GM23338 (cell line): ENCODE measurements at regions not wholly inside any gene's neighbourhood (a gene's known extent, or its start where the extent isn't known, plus 50 kb on each side); places are given as distances from the start of the nearest gene placed in this dataset.

Source experiments
- ATAC-seq: fragments of 200-7000 bp; cut with Tn5 transposase; 3 replicates; pipeline ENCODE4 v1.9.1; 2020
- DNase-seq: peaks from one replicate; pipeline ENCODE4 v3.0.0-alpha.2; 2015; ENCODE audit warnings: low spot score
- H2AFZ ChIP-seq: fragments of 200-600 bp; sonication (generic); 2 replicates; pipeline ENCODE4 v1.8.0; 2016; ENCODE audit warnings: antibody characterized with exemption, mild to moderate bottlenecking, moderate library complexity
- H3F3A ChIP-seq: fragments of 200-600 bp; sonication (generic); replicated peaks from 2 replicates; pipeline ENCODE4 v1.8.0; 2017; ENCODE audit warnings: antibody characterized with exemption, mixed run types, low read depth
- H3K27ac ChIP-seq: fragments of 200-600 bp; sonication (generic); 2 replicates; pipeline ENCODE4 v1.6.1; 2016; ENCODE audit warnings: low read depth
- H3K27me3 ChIP-seq: fragments of 200-600 bp; sonication (generic); 2 replicates; pipeline ENCODE4 v1.8.0; 2016; ENCODE audit warnings: mild to moderate bottlenecking, mixed run types, moderate library complexity; ENCODE audit not compliant: insufficient read depth
- H3K36me3 ChIP-seq: fragments of 200-600 bp; sonication (generic); 2 replicates; pipeline ENCODE4 v1.8.0; 2016; ENCODE audit warnings: mild to moderate bottlenecking; ENCODE audit not compliant: insufficient read depth
- H3K4me1 ChIP-seq: fragments of 200-600 bp; sonication (generic); 2 replicates; pipeline ENCODE4 v1.8.0; 2016; ENCODE audit warnings: mild to moderate bottlenecking, moderate library complexity; ENCODE audit not compliant: insufficient read depth
- H3K4me2 ChIP-seq: fragments of 200-600 bp; sonication (generic); 2 replicates; pipeline ENCODE4 v1.7.1; 2017; ENCODE audit warnings: mixed run types
- H3K4me3 ChIP-seq: fragments of 200-600 bp; sonication (generic); 2 replicates; pipeline ENCODE4 v1.6.1; 2016; ENCODE audit warnings: mixed run types
- H3K79me2 ChIP-seq: fragments of 200-600 bp; sonication (generic); replicated peaks from 2 replicates; pipeline ENCODE4 v1.8.0; 2017; ENCODE audit warnings: mild to moderate bottlenecking; ENCODE audit not compliant: insufficient read depth
- H3K9me2 ChIP-seq: fragments of 200-600 bp; sonication (generic); 2 replicates; pipeline ENCODE4 v1.8.0; 2017; ENCODE audit not compliant: insufficient read depth
- H4K20me1 ChIP-seq: fragments of 200-600 bp; sonication (generic); replicated peaks from 2 replicates; pipeline ENCODE4 v1.8.0; 2017; ENCODE audit warnings: mild to moderate bottlenecking; ENCODE audit not compliant: insufficient read depth
- H3K27ac Mint-ChIP-seq: 2 replicates; pipeline ENCODE4 v1.8.0; 2020; ENCODE audit warnings: inconsistent platforms, mild to moderate bottlenecking, moderate library complexity, mixed read lengths
- H3K27me3 Mint-ChIP-seq: 3 replicates; pipeline ENCODE4 v1.8.0; 2022; ENCODE audit warnings: low read depth, mild to moderate bottlenecking, moderate library complexity, mixed read lengths, inconsistent platforms; ENCODE audit not compliant: insufficient read depth, poor library complexity
- H3K36me3 Mint-ChIP-seq: 3 replicates; pipeline ENCODE4 v1.8.0; 2021; ENCODE audit warnings: low read depth, mild to moderate bottlenecking, inconsistent platforms, moderate library complexity, mixed read lengths
- H3K4me1 Mint-ChIP-seq: 3 replicates; pipeline ENCODE4 v1.8.0; 2020; ENCODE audit warnings: mild to moderate bottlenecking, inconsistent platforms, mixed read lengths
- H3K4me3 Mint-ChIP-seq: 3 replicates; pipeline ENCODE4 v1.8.0; 2021; ENCODE audit warnings: moderate library complexity, mild to moderate bottlenecking, inconsistent platforms, mixed read lengths
- H3K9me3 Mint-ChIP-seq: 3 replicates; pipeline ENCODE4 v1.8.0; 2020; ENCODE audit warnings: moderate library complexity, mild to moderate bottlenecking, inconsistent platforms, mixed read lengths
- CREB1 ChIP-seq: fragments of 250-450 bp; sonication (Bioruptor Pico); IDR thresholded peaks from 2 replicates; pipeline ENCODE4 v1.5.0; 2020; ENCODE audit warnings: low read depth, mild to moderate bottlenecking, moderate library complexity
- EZH2 ChIP-seq: fragments of 200-600 bp; sonication (generic); IDR thresholded peaks from one replicate; pipeline ENCODE4 v1.8.0; 2017; ENCODE audit warnings: antibody characterized with exemption, mild to moderate bottlenecking, low read depth; ENCODE audit not compliant: unreplicated experiment
- NANOG ChIP-seq: IDR thresholded peaks from 2 replicates; pipeline ENCODE4 v1.6.1; 2016; ENCODE audit warnings: antibody characterized with exemption, borderline replicate concordance
- ZNF114 ChIP-seq: fragments of 250-450 bp; sonication (Bioruptor Pico); IDR thresholded peaks from 2 replicates; pipeline ENCODE4 v1.5.0; 2020; ENCODE audit warnings: mild to moderate bottlenecking, moderate library complexity
- TF ChIP-seq, protein P1 (sequence below), 2 experiments: fragments of 200-600 bp in 1 of 2; sonication (generic) in 1 of 2; conservative IDR thresholded peaks; 2 replicates each; pipeline versions ENCODE4 v1.5.1 to v1.6.1; 2016 to 2017; ENCODE audit warnings: antibody characterized with exemption in 2 of 2, low read depth in 2 of 2, mild to moderate bottlenecking in 2 of 2, moderate library complexity in 1 of 2
- TF ChIP-seq, protein P2 (sequence below): IDR thresholded peaks from one replicate; pipeline ENCODE4 v1.6.1; 2018; ENCODE audit warnings: antibody characterized with exemption; ENCODE audit not compliant: unreplicated experiment
- TF ChIP-seq, protein P3 (sequence below): fragments of 250-450 bp; sonication (Bioruptor Pico); IDR thresholded peaks from 2 replicates; pipeline ENCODE4 v1.5.0; 2020; ENCODE audit warnings: mild to moderate bottlenecking, moderate library complexity
- TF ChIP-seq, protein P4 (sequence below): IDR thresholded peaks from 2 replicates; pipeline ENCODE4 v1.6.1; 2016; ENCODE audit warnings: antibody characterized with exemption

DNA sequence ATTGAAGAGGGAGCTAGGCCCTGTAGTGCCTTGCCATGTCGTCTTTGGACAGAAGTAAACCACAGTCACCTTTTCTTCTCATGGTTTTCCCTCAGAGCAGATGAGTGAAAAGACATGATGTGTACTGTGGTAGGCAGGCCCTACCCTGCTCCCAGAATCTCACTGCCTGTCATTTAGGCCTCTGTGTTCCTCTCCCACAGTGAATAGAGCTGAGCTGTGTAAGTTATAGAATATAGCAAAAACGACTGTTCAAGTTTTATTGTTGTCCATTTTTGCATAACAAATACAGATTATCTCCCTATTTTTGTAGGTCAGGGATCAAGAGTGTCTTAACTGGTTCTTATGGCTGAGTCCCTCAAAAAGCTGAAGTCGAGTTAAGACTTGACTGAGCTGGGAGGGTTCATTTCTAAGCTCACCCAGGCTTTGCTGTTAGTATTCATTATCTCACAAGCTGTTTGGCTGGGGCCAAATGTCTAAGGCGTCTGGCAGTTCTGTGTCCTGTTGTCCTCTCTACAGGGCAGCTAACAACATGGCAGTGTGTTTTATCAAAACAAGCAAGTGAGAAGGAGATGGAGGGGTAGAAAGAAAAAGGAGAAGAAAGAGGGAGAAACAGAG is 780.9 kb upstream of the POM121L12 start (continued):
- TF ChIP-seq, protein P1, sequence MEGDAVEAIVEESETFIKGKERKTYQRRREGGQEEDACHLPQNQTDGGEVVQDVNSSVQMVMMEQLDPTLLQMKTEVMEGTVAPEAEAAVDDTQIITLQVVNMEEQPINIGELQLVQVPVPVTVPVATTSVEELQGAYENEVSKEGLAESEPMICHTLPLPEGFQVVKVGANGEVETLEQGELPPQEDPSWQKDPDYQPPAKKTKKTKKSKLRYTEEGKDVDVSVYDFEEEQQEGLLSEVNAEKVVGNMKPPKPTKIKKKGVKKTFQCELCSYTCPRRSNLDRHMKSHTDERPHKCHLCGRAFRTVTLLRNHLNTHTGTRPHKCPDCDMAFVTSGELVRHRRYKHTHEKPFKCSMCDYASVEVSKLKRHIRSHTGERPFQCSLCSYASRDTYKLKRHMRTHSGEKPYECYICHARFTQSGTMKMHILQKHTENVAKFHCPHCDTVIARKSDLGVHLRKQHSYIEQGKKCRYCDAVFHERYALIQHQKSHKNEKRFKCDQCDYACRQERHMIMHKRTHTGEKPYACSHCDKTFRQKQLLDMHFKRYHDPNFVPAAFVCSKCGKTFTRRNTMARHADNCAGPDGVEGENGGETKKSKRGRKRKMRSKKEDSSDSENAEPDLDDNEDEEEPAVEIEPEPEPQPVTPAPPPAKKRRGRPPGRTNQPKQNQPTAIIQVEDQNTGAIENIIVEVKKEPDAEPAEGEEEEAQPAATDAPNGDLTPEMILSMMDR (conservative IDR thresholded peaks at IDR 0.05; ENCODE audit: low read depth in 2 of 2): no peak
- TF ChIP-seq, protein P2, sequence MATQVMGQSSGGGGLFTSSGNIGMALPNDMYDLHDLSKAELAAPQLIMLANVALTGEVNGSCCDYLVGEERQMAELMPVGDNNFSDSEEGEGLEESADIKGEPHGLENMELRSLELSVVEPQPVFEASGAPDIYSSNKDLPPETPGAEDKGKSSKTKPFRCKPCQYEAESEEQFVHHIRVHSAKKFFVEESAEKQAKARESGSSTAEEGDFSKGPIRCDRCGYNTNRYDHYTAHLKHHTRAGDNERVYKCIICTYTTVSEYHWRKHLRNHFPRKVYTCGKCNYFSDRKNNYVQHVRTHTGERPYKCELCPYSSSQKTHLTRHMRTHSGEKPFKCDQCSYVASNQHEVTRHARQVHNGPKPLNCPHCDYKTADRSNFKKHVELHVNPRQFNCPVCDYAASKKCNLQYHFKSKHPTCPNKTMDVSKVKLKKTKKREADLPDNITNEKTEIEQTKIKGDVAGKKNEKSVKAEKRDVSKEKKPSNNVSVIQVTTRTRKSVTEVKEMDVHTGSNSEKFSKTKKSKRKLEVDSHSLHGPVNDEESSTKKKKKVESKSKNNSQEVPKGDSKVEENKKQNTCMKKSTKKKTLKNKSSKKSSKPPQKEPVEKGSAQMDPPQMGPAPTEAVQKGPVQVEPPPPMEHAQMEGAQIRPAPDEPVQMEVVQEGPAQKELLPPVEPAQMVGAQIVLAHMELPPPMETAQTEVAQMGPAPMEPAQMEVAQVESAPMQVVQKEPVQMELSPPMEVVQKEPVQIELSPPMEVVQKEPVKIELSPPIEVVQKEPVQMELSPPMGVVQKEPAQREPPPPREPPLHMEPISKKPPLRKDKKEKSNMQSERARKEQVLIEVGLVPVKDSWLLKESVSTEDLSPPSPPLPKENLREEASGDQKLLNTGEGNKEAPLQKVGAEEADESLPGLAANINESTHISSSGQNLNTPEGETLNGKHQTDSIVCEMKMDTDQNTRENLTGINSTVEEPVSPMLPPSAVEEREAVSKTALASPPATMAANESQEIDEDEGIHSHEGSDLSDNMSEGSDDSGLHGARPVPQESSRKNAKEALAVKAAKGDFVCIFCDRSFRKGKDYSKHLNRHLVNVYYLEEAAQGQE: no peak

DNA sequence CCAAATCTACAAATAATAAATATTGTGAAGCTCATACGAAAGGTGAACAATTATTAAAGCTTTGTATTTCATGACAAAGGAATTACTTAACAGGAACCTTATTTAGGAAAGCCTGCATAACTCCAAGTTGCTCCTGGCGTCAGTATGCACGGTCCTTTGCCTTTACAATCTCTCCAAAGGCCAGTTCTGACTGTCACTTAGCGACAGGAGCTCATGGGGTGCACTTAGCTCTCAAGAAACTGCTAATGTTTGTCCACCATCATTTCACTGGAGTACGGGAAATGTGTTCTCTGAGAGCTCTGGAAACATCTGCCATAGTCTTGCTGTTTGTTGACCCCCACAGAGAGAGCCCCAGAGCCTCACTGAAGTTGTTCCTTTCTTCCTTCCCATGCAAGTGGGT is 781.5 kb upstream of the POM121L12 start:
- Mint-ChIP-seq H3K27me3 (peaks cover 10% of the 10 kb centered on the region), H3K4me3 (no peak overlapping the region), H3K36me3 (peaks cover 3% of the 10 kb centered on the region; the same call in 2 of the 3 replicates), H3K9me3 (peaks cover 11% of the 10 kb centered on the region; the same call in 2 of the 3 replicates), H3K27ac (no peak overlapping the region), H3K4me1 (peaks cover 4% of the 10 kb centered on the region; the same call in 1 of the 3 replicates)
- H4K20me1 ChIP-seq: no peaks in the 10 kb centered on the region
- no peak overlapping the region for H3K27ac ChIP-seq
- ATAC-seq (no peak), DNase-seq (no peak)
- H3K36me3 ChIP-seq: no peaks in the 10 kb centered on the region
- no peaks in the 10 kb centered on the region for H3F3A ChIP-seq
- H3K4me2 ChIP-seq: no peak overlapping the region
- no peaks in the 10 kb centered on the region for H3K27me3 ChIP-seq
- no peak overlapping the region for H2AFZ ChIP-seq
- no peaks in the 10 kb centered on the region for H3K4me1 ChIP-seq
- 0 out of 2 replicates have a peak, but pooled peaks cover 3% of the 10 kb centered on the region for H3K9me2 ChIP-seq
- no peak overlapping the region for H3K4me3 ChIP-seq
- no peaks in the 10 kb centered on the region for H3K79me2 ChIP-seq
- no peak for TF ChIP-seq ZNF114 (CRISPR knock-in tag)
- no peak for TF ChIP-seq CREB1 (CRISPR knock-in tag)
- TF ChIP-seq, protein P1 (conservative IDR thresholded peaks at IDR 0.05; ENCODE audit: low read depth in 2 of 2): no peak
- TF ChIP-seq, protein P3, sequence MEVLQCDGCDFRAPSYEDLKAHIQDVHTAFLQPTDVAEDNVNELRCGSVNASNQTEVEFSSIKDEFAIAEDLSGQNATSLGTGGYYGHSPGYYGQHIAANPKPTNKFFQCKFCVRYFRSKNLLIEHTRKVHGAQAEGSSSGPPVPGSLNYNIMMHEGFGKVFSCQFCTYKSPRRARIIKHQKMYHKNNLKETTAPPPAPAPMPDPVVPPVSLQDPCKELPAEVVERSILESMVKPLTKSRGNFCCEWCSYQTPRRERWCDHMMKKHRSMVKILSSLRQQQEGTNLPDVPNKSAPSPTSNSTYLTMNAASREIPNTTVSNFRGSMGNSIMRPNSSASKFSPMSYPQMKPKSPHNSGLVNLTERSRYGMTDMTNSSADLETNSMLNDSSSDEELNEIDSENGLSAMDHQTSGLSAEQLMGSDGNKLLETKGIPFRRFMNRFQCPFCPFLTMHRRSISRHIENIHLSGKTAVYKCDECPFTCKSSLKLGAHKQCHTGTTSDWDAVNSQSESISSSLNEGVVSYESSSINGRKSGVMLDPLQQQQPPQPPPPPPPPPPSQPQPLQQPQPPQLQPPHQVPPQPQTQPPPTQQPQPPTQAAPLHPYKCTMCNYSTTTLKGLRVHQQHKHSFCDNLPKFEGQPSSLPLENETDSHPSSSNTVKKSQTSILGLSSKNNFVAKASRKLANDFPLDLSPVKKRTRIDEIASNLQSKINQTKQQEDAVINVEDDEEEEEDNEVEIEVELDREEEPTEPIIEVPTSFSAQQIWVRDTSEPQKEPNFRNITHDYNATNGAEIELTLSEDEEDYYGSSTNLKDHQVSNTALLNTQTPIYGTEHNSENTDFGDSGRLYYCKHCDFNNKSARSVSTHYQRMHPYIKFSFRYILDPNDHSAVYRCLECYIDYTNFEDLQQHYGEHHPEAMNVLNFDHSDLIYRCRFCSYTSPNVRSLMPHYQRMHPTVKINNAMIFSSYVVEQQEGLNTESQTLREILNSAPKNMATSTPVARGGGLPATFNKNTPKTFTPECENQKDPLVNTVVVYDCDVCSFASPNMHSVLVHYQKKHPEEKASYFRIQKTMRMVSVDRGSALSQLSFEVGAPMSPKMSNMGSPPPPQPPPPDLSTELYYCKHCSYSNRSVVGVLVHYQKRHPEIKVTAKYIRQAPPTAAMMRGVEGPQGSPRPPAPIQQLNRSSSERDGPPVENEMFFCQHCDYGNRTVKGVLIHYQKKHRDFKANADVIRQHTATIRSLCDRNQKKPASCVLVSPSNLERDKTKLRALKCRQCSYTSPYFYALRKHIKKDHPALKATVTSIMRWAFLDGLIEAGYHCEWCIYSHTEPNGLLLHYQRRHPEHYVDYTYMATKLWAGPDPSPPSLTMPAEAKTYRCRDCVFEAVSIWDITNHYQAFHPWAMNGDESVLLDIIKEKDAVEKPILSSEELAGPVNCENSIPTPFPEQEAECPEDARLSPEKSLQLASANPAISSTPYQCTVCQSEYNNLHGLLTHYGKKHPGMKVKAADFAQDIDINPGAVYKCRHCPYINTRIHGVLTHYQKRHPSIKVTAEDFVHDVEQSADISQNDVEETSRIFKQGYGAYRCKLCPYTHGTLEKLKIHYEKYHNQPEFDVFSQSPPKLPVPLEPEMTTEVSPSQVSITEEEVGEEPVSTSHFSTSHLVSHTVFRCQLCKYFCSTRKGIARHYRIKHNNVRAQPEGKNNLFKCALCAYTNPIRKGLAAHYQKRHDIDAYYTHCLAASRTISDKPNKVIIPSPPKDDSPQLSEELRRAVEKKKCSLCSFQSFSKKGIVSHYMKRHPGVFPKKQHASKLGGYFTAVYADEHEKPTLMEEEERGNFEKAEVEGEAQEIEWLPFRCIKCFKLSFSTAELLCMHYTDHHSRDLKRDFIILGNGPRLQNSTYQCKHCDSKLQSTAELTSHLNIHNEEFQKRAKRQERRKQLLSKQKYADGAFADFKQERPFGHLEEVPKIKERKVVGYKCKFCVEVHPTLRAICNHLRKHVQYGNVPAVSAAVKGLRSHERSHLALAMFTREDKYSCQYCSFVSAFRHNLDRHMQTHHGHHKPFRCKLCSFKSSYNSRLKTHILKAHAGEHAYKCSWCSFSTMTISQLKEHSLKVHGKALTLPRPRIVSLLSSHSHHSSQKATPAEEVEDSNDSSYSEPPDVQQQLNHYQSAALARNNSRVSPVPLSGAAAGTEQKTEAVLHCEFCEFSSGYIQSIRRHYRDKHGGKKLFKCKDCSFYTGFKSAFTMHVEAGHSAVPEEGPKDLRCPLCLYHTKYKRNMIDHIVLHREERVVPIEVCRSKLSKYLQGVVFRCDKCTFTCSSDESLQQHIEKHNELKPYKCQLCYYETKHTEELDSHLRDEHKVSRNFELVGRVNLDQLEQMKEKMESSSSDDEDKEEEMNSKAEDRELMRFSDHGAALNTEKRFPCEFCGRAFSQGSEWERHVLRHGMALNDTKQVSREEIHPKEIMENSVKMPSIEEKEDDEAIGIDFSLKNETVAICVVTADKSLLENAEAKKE: no peak
- TF ChIP-seq EZH2: no peak
- no peak for TF ChIP-seq NANOG
- TF ChIP-seq, protein P4, sequence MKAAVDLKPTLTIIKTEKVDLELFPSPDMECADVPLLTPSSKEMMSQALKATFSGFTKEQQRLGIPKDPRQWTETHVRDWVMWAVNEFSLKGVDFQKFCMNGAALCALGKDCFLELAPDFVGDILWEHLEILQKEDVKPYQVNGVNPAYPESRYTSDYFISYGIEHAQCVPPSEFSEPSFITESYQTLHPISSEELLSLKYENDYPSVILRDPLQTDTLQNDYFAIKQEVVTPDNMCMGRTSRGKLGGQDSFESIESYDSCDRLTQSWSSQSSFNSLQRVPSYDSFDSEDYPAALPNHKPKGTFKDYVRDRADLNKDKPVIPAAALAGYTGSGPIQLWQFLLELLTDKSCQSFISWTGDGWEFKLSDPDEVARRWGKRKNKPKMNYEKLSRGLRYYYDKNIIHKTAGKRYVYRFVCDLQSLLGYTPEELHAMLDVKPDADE: no peak
